SKM-1 treated with dmso at 0.1 percent for 144 hours (cell line): ENCODE measurements at regions not wholly inside any gene's neighbourhood (a gene's known extent, or its start where the extent isn't known, plus 50 kb on each side); places are given as distances from the start of the nearest gene placed in this dataset.

Experiments
- DNase-seq: peaks from one replicate; lab custom pipeline; 2025; ENCODE audit not compliant: unreplicated experiment; lab: John Stamatoyannopoulos, UW

- no peak for DNase-seq
These were observed 62.3 kb upstream of the CTBP2 start for GRCh38 chr10:125222515-125223308.

- no peak for DNase-seq
These were observed 61.4 kb upstream of the CTBP2 start for GRCh38 chr10:125221716-125222115.

GRCh38 chr10:125219776-125220175 is 59.4 kb upstream of the CTBP2 start:
- no peak for DNase-seq

- no peak for DNase-seq
These were observed 58.6 kb upstream of the CTBP2 start for GRCh38 chr10:125218967-125219366.

- DNase-seq = no peak
These were observed 57.8 kb upstream of the CTBP2 start for GRCh38 chr10:125217990-125218675.

GRCh38 chr10:125216861-125217260 is 56.5 kb upstream of the CTBP2 start:
- no peak for DNase-seq

GRCh38 chr10:125216309-125216708 is 55.9 kb upstream of the CTBP2 start:
- no peak for DNase-seq

GRCh38 chr10:125214283-125214570 is 53.9 kb upstream of the CTBP2 start:
- DNase-seq = no peak

GRCh38 chr10:125213541-125214282 is 53.3 kb upstream of the CTBP2 start:
- DNase-seq = no peak

- DNase-seq = no peak
These were observed 51.9 kb upstream of the CTBP2 start for GRCh38 chr10:125212150-125212809.
